ENCODE measurements at regions not wholly inside any gene's neighbourhood (a gene's known extent, or its start where the extent isn't known, plus 50 kb on each side); places are given as distances from the start of the nearest gene placed in this dataset.

GRCh38 chr5:110354915-110355644 is 371.4 kb downstream of the TMEM232 start:
- TF ChIP-seq CTCF (IDR thresholded peaks at IDR 0.05) = no peak
- no peak for TF ChIP-seq POLR2A (IDR thresholded peaks at IDR 0.05)
- no peaks in the 10 kb centered on the region for H3K36me3 ChIP-seq (replicated peaks in 1 of 2)
- no peaks in the 10 kb centered on the region for H3K9me3 ChIP-seq (replicated peaks in 1 of 3)
- WGBS, 4 donors = 70 to 81% (median 77%) methylated on average over 8 of the region's 8 CpGs
- peak overlapping the region in 1 of 5 donors; percentile 10 for H3K27ac ChIP-seq
- peaks cover 7 to 11% of the 10 kb centered on the region in 2 donors for H3K4me1 ChIP-seq (replicated peaks in 1 of 2)
- peak in 1 of 7 donors; percentile 17 for DNase-seq
- intact Hi-C loops (cut with DNase I) = no loop called here
- no peak overlapping the region for H3K4me3 ChIP-seq
- H3K27me3 ChIP-seq = no peaks in the 10 kb centered on the region

DNA sequence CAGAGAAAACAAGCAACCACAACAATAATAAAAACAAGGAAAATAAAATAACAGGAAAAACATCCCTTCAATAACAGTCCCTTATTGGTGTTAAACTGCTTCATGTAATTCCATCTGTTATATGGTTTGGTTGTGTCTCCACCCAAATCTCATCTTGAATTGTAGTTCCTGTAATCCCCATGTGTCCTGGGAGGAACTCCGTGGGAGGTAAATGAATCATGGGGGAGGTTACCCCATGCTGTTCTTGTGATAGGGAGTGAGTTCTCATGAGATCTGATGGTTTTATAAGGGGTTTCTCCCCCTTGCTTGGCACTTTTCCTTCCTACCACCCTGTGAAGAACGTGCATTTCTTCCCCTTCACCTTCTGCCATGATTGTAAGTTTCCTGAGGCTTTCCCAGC is 369.8 kb downstream of the TMEM232 start:
- intact Hi-C loops (cut with DNase I) = no loop called here
- DNase-seq = no peak
- 68 to 81% (median 75%) methylated on average over 2 of the region's 2 CpGs for WGBS, 4 donors
- no peak overlapping the region for H3K4me3 ChIP-seq
- no peak for TF ChIP-seq CTCF (IDR thresholded peaks at IDR 0.05)
- TF ChIP-seq POLR2A (IDR thresholded peaks at IDR 0.05) = no peak
- no peaks in the 10 kb centered on the region for H3K9me3 ChIP-seq (replicated peaks in 1 of 3)
- no peaks in the 10 kb centered on the region for H3K36me3 ChIP-seq (replicated peaks in 1 of 2)
- H3K4me1 ChIP-seq (replicated peaks in 1 of 2) = peaks cover 8 to 11% of the 10 kb centered on the region in 2 donors
- no peak overlapping the region for H3K27ac ChIP-seq
- H3K27me3 ChIP-seq = no peaks in the 10 kb centered on the region

DNA sequence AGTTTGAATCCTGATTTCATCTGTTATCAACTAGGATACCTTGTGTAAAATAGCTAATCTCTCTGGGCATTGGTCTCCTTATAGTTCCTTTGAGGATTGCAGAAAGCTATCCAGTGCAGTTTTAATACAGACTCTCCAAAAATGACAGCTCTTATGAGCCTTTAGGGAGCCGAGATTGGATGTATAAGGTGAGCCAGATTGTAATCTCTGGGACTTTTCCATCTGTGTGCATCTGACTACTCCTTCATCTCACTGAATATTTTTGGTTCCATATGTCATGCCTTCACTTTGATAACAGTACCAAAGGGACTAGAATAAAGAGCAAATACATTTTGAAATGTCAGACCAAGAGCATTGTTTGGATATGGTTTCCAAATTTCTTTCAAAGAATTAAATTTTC is 367.2 kb downstream of the TMEM232 start:
- 67 to 76% (median 73%) methylated on average over 1 of the region's 1 CpG for WGBS, 4 donors
- TF ChIP-seq POLR2A (IDR thresholded peaks at IDR 0.05) (no peak), CTCF (IDR thresholded peaks at IDR 0.05) (no peak)
- Histone ChIP-seq H3K4me3 (no peak overlapping the region), H3K36me3 (replicated peaks in 1 of 2) (no peaks in the 10 kb centered on the region), H3K27me3 (no peaks in the 10 kb centered on the region), H3K4me1 (replicated peaks in 1 of 2) (peaks cover 6 to 12% of the 10 kb centered on the region in 2 donors), H3K27ac (no peak overlapping the region), H3K9me3 (replicated peaks in 1 of 3) (no peaks in the 10 kb centered on the region)
- no peak for DNase-seq
- intact Hi-C loops (cut with DNase I) = no loop called here

- Histone ChIP-seq H3K27ac (no peak overlapping the region), H3K4me3 (no peak overlapping the region), H3K9me3 (replicated peaks in 1 of 3) (no peaks in the 10 kb centered on the region), H3K27me3 (no peaks in the 10 kb centered on the region), H3K36me3 (replicated peaks in 1 of 2) (no peaks in the 10 kb centered on the region), H3K4me1 (replicated peaks in 1 of 2) (peaks cover 0 to 5% of the 10 kb centered on the region in 2 donors)
- DNase-seq = peak; percentile 23 to 73 (median 64)
- TF ChIP-seq CTCF (IDR thresholded peaks at IDR 0.05) = no peak
- TF ChIP-seq POLR2A (IDR thresholded peaks at IDR 0.05) = no peak
- intact Hi-C loops (cut with DNase I) = no loop called here
Observed at GRCh38 chr5:110361471-110361870, 365.0 kb downstream of the TMEM232 start.

All from adrenal gland (tissue), 9 donors.